Breast epithelium (tissue), 4 donors: ENCODE measurements at regions not wholly inside any gene's neighbourhood (a gene's known extent, or its start where the extent isn't known, plus 50 kb on each side); places are given as distances from the start of the nearest gene placed in this dataset.

ENCODE experiments used
- DNase-seq, 2 donors: peaks; one replicate each; pipeline ENCODE4 v3.0.0-alpha.2; 2019; ENCODE audit warnings: low spot score in 2 of 2
- H3K27ac ChIP-seq, 2 donors: fragments of 200-600 bp; sonication (generic) in 1 of 2; one replicate each; pipeline ENCODE4 v1.5.1; 2016 to 2019; ENCODE audit warnings: mild to moderate bottlenecking in 1 of 2
- H3K27me3 ChIP-seq, 2 donors: fragments of 200-600 bp; sonication (generic) in 1 of 2; one replicate each; pipeline versions ENCODE4 v1.5.1 to v1.6.0; 2017 to 2019; ENCODE audit warnings: control low read depth in 1 of 2, mild to moderate bottlenecking in 1 of 2
- H3K36me3 ChIP-seq: fragments of 200-600 bp; one replicate; pipeline ENCODE4 v1.5.1; 2019
- H3K4me1 ChIP-seq, 2 donors: fragments of 200-600 bp; sonication (generic); one replicate each; pipeline ENCODE4 v1.5.1; 2016 to 2019; ENCODE audit warnings: control low read depth in 1 of 2
- H3K4me3 ChIP-seq, 3 donors: fragments of 200-600 bp; sonication (generic); 1 replicate in 2 of 3; 2 replicates in 1 of 3; pipeline ENCODE4 v1.5.1; 2016 to 2019; ENCODE audit warnings: mild to moderate bottlenecking in 3 of 3, moderate library complexity in 2 of 3
- H3K9me3 ChIP-seq, 2 donors: fragments of 200-600 bp; sonication (generic) in 1 of 2; one replicate each; pipeline ENCODE4 v1.5.1; 2016 to 2019; ENCODE audit warnings: control low read depth in 1 of 2
- POLR2A ChIP-seq: fragments of 450-650 bp; IDR thresholded peaks from one replicate; pipeline ENCODE4 v1.6.1; 2016; ENCODE audit warnings: antibody characterized with exemption, mild to moderate bottlenecking, moderate library complexity
- POLR2AphosphoS5 ChIP-seq, 3 donors: sonication (generic); formaldehyde crosslinking; IDR thresholded peaks; one replicate each; pipeline ENCODE4 v1.6.1; 2017; ENCODE audit warnings: antibody characterized with exemption in 3 of 3
- intact Hi-C: fragments of 100-400 bp; cut with DNase I; formaldehyde crosslinking; loops from one replicate; pipeline ENCODE4 v1.15.1; 2023; ENCODE audit warnings: low total_unique reads
- TF ChIP-seq, protein P1 (sequence below), 3 donors: fragments of 450-650 bp; IDR thresholded peaks; one replicate each; pipeline ENCODE4 v1.5.1; 2016 to 2017; ENCODE audit warnings: antibody characterized with exemption in 3 of 3, mild to moderate bottlenecking in 3 of 3, moderate library complexity in 3 of 3

DNA sequence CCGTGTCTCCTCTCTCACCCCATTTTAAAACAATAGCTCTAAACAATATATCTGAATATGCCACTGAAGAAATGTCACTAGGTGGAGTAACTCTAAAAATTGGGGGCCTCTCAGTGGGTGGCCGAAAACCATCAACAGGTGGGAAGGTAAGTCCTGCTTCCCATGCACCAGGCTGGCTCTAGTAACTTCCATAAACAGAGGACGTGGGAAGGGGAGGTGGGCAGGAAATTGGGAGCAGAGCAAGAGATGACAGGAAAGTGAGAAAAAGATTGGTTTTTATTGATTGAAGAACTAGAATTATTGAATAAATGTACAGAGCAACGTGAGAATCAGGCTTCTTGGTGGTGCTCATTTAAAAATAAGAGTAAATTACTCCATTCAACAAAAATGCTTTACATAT, 170.4 kb downstream of the SOCS6 start:
- H3K4me3 ChIP-seq = no peak overlapping the region
- intact Hi-C loops = no loop called here
- peaks cover 0 to 3% of the 10 kb centered on the region in 2 donors for H3K4me1 ChIP-seq
- no peaks in the 10 kb centered on the region for H3K36me3 ChIP-seq
- no peak overlapping the region for H3K27ac ChIP-seq
- TF ChIP-seq POLR2AphosphoS5 (IDR thresholded peaks at IDR 0.05) (no peak), POLR2A (no peak)
- TF ChIP-seq, protein P1, sequence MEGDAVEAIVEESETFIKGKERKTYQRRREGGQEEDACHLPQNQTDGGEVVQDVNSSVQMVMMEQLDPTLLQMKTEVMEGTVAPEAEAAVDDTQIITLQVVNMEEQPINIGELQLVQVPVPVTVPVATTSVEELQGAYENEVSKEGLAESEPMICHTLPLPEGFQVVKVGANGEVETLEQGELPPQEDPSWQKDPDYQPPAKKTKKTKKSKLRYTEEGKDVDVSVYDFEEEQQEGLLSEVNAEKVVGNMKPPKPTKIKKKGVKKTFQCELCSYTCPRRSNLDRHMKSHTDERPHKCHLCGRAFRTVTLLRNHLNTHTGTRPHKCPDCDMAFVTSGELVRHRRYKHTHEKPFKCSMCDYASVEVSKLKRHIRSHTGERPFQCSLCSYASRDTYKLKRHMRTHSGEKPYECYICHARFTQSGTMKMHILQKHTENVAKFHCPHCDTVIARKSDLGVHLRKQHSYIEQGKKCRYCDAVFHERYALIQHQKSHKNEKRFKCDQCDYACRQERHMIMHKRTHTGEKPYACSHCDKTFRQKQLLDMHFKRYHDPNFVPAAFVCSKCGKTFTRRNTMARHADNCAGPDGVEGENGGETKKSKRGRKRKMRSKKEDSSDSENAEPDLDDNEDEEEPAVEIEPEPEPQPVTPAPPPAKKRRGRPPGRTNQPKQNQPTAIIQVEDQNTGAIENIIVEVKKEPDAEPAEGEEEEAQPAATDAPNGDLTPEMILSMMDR (IDR thresholded peaks at IDR 0.05) = no peak
- H3K9me3 ChIP-seq = no peaks in the 10 kb centered on the region
- peaks cover 0 to 3% of the 10 kb centered on the region in 2 donors for H3K27me3 ChIP-seq
- no peak for DNase-seq

DNA sequence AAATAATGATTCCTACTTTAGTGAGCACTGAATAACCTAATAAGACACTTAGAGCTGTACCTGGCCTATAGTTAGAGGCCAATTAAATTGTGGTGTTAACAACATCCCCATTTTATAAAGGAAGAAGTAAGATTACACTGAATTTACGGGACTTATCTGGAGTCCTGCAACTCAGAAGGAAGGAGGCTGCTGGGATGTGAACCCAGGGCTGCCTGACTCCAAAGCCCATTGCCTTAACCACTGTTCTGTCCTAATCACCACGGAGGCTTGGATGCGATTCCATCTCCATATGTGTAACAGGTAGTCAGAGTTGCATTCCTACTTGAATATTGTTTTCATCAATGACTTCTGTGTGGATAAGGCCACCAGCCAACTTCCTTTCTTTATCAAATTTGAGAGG, 168.9 kb downstream of the SOCS6 start:
- Histone ChIP-seq H3K4me3 (no peak overlapping the region), H3K9me3 (no peaks in the 10 kb centered on the region), H3K27me3 (peaks cover 0 to 3% of the 10 kb centered on the region in 2 donors), H3K27ac (no peak overlapping the region), H3K4me1 (no peaks in the 10 kb centered on the region), H3K36me3 (no peaks in the 10 kb centered on the region)
- no peak for DNase-seq
- TF ChIP-seq, protein P1 (IDR thresholded peaks at IDR 0.05) = no peak
- TF ChIP-seq POLR2AphosphoS5 (IDR thresholded peaks at IDR 0.05) (no peak), POLR2A (no peak)
- intact Hi-C loops = no loop called here

DNA sequence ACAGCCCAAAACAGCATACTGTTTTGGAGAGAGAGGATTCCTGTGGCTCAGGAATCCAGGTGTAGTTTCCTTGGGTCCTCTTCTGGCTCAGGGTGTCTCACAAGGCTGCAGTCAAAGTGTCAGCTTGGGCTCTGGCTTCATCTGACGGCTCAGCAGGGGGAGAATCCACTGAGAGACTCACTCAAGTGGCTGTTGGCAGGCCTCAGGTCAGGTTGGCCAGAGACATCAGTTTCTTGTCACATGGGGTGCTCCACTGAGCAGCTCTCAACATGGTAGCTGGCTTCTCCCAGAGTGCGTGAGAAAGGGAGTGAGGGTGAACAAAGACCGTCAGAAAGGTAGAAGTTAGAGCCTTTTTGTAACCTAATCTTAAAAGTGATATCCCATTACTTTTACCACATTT, 168.4 kb downstream of the SOCS6 start:
- no peaks in the 10 kb centered on the region for H3K4me1 ChIP-seq
- DNase-seq = no peak
- no peak for TF ChIP-seq POLR2A
- no peak for TF ChIP-seq POLR2AphosphoS5 (IDR thresholded peaks at IDR 0.05)
- TF ChIP-seq, protein P1 (IDR thresholded peaks at IDR 0.05) = no peak
- no peak overlapping the region for H3K4me3 ChIP-seq
- H3K36me3 ChIP-seq = no peaks in the 10 kb centered on the region
- H3K27ac ChIP-seq = no peak overlapping the region
- H3K9me3 ChIP-seq = no peaks in the 10 kb centered on the region
- H3K27me3 ChIP-seq = peaks cover 0 to 3% of the 10 kb centered on the region in 2 donors
- intact Hi-C loops = no loop called here

DNA sequence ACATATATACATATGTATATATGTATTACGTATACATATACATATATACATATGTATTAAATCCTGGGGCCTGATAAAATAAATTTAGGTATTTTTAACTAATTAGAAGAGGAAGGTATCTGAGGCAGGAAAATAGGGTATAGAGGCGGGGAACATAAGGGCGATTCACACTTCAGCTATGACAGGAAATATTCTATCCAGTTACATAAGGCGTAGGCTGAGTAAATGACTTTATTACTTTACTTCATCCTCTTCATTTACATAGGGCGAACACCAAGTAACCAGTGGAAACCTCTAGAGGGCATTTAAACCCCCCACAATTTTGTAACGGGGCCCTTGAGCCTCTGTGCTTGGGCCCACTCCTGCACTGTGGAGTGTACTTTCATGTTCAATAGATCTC, 167.5 kb downstream of the SOCS6 start:
- intact Hi-C loops = no loop called here
- no peaks in the 10 kb centered on the region for H3K4me1 ChIP-seq
- no peaks in the 10 kb centered on the region for H3K36me3 ChIP-seq
- no peaks in the 10 kb centered on the region for H3K9me3 ChIP-seq
- no peak overlapping the region for H3K27ac ChIP-seq
- H3K27me3 ChIP-seq = peaks cover 0 to 3% of the 10 kb centered on the region in 2 donors
- TF ChIP-seq, protein P1 (IDR thresholded peaks at IDR 0.05) = no peak
- TF ChIP-seq POLR2AphosphoS5 (IDR thresholded peaks at IDR 0.05) = no peak
- no peak for TF ChIP-seq POLR2A
- DNase-seq = no peak
- H3K4me3 ChIP-seq = no peak overlapping the region

DNA sequence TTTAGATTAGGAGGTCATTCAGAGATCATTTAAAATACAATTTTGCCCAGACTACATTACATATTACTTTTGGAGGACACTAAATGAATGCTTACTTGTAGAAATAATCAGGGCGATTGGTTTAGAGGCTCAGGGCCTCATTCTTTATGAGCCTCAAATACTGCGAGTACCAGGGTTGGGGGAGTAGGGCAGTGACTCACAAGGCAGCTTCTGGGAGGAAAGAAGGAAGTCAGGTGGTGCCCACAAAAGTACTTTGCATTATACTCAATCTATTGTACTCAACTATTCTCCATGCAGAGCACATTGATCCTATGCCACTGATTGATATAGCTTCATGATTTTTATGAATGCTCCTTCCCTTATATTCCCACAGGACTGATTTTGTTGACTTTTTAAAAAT, 166.9 kb downstream of the SOCS6 start:
- no peaks in the 10 kb centered on the region for H3K4me1 ChIP-seq
- DNase-seq = no peak
- no peak overlapping the region for H3K4me3 ChIP-seq
- no peaks in the 10 kb centered on the region for H3K36me3 ChIP-seq
- intact Hi-C loops = no loop called here
- H3K27me3 ChIP-seq = peaks cover 0 to 3% of the 10 kb centered on the region in 2 donors
- H3K27ac ChIP-seq = no peak overlapping the region
- no peak for TF ChIP-seq POLR2AphosphoS5 (IDR thresholded peaks at IDR 0.05)
- TF ChIP-seq, protein P1 (IDR thresholded peaks at IDR 0.05) = no peak
- TF ChIP-seq POLR2A = no peak
- no peaks in the 10 kb centered on the region for H3K9me3 ChIP-seq
